HepG2 (cell line): ENCODE measurements at regions not wholly inside any gene's neighbourhood (a gene's known extent, or its start where the extent isn't known, plus 50 kb on each side); places are given as distances from the start of the nearest gene placed in this dataset.

ENCODE experiments used
- ATAC-seq: fragments of 200-7000 bp; cut with Tn5 transposase; 3 replicates; pipeline ENCODE4 v1.9.1; 2020; ENCODE audit warnings: mild to moderate bottlenecking, moderate library complexity
- BruUV-seq: library from RNA; stranded (reverse); fragments of 400-500 nt; replicated peaks from 2 replicates; lab custom pipeline; 2021; lab: Mats Ljungman, UMichigan
- CTCF ChIA-PET: fragments of 300-600 bp; formaldehyde crosslinking; extraction: SDS; loops from one replicate; lab custom pipeline; 2021; ENCODE audit warnings: low total read pairs, inconsistent platforms, low intra/inter-chr PET ratio; lab: Yijun Ruan, JAX
- POLR2A ChIA-PET: fragments of 350-600 bp; sonication (Branson Sonifier 250); formaldehyde crosslinking; loops from one replicate; lab custom pipeline; 2020; ENCODE audit warnings: antibody characterized with exemption, inconsistent platforms; lab: Yijun Ruan, JAX
- DNase-seq: peaks from one replicate; pipeline ENCODE4 v3.0.0-alpha.2; 2015; ENCODE audit warnings: low spot score
- FAIRE-seq: peaks from 3 replicates; lab custom pipeline; 2011; peaks lifted over from hg19 to GRCh38; lab: Jason Lieb, UNC
- H2AFZ ChIP-seq: one replicate; pipeline ENCODE4 v1.6.1; 2011; ENCODE audit warnings: low read length, inconsistent platforms
- H3K27ac ChIP-seq: fragments of 300-600 bp; 3 replicates; pipeline ENCODE4 v1.8.0; 2011; ENCODE audit warnings: mixed run types, mild to moderate bottlenecking, mixed read lengths, low read length, inconsistent platforms; ENCODE audit not compliant: insufficient read depth; ENCODE audit errors: extremely low read length
- H3K27me3 ChIP-seq, 2 experiments: fragments of 200-600 bp in 1 of 2; 2 replicates in 1 of 2; 3 replicates in 1 of 2; pipeline versions ENCODE4 v1.6.0 to v1.8.0; 2011; ENCODE audit warnings: low read length in 2 of 2, mild to moderate bottlenecking in 2 of 2, moderate library complexity in 2 of 2, inconsistent platforms in 1 of 2; ENCODE audit not compliant: insufficient read depth in 2 of 2, control insufficient read depth in 1 of 2
- H3K36me3 ChIP-seq, 2 experiments: fragments of 200-600 bp in 1 of 2; replicated peaks in 1 of 2; 2 replicates in 1 of 2; 3 replicates in 1 of 2; pipeline versions ENCODE4 v1.5.1 to v1.8.0; 2011; ENCODE audit warnings: low read length in 2 of 2, inconsistent platforms in 1 of 2; ENCODE audit not compliant: insufficient read depth in 2 of 2, control insufficient read depth in 1 of 2
- H3K4me1 ChIP-seq: 2 replicates; pipeline ENCODE4 v1.5.1; 2012; ENCODE audit warnings: low read length, inconsistent platforms; ENCODE audit not compliant: insufficient read depth
- H3K4me2 ChIP-seq: 2 replicates; pipeline ENCODE4 v1.6.0; 2011; ENCODE audit warnings: low read depth, low read length, inconsistent platforms
- H3K4me3 ChIP-seq, 3 experiments: fragments of 200-600 bp in 1 of 3; sonication (generic), shearing (Covaris generic) in 1 of 3; replicated peaks in 1 of 3; 2 replicates each; pipeline ENCODE4 v1.5.1; 2011 to 2016; ENCODE audit warnings: low read length in 3 of 3, inconsistent platforms in 2 of 3, low read depth in 2 of 3, mild to moderate bottlenecking in 2 of 3, control low read depth in 1 of 3, mixed read lengths in 1 of 3; ENCODE audit not compliant: insufficient read depth in 1 of 3
- H3K79me2 ChIP-seq: one replicate; pipeline ENCODE4 v1.6.1; 2011; ENCODE audit warnings: low read length, inconsistent platforms; ENCODE audit not compliant: insufficient read depth
- H3K9ac ChIP-seq: 2 replicates; pipeline ENCODE4 v1.6.0; 2011; ENCODE audit warnings: mild to moderate bottlenecking, low read depth, low read length, inconsistent platforms; ENCODE audit not compliant: insufficient read depth
- H3K9me3 ChIP-seq: 2 replicates; pipeline ENCODE4 v1.5.1; 2012; ENCODE audit warnings: mild to moderate bottlenecking, low read length
- H4K20me1 ChIP-seq: 2 replicates; pipeline ENCODE4 v1.6.0; 2011; ENCODE audit warnings: inconsistent platforms, mild to moderate bottlenecking, low read length, moderate library complexity; ENCODE audit not compliant: insufficient read depth
- EEA1 ChIP-seq: sonication (generic); formaldehyde crosslinking; IDR thresholded peaks from 2 replicates; pipeline ENCODE4 v1.5.1; 2020; ENCODE audit warnings: mild to moderate bottlenecking, missing genetic modification reagents, borderline replicate concordance
- GZF1 ChIP-seq: sonication (generic); formaldehyde crosslinking; IDR thresholded peaks from 2 replicates; pipeline ENCODE4 v1.5.1; 2020; ENCODE audit warnings: mild to moderate bottlenecking, missing genetic modification reagents
- HOXA3 ChIP-seq: sonication (generic); formaldehyde crosslinking; IDR thresholded peaks from 2 replicates; pipeline ENCODE4 v1.5.0; 2020; ENCODE audit warnings: missing genetic modification reagents
- KDM3A ChIP-seq: IDR thresholded peaks from 2 replicates; pipeline ENCODE4 v1.6.1; 2018; ENCODE audit warnings: low read depth, missing compliant biosample characterization
- KLF15 ChIP-seq: sonication (generic); formaldehyde crosslinking; IDR thresholded peaks from 2 replicates; pipeline ENCODE4 v1.8.1; 2023; ENCODE audit warnings: borderline replicate concordance, mild to moderate bottlenecking, inconsistent platforms, missing genetic modification reagents, mixed read lengths
- NR3C1 ChIP-seq: sonication (generic); formaldehyde crosslinking; IDR thresholded peaks from 2 replicates; pipeline ENCODE4 v1.4.0; 2020; ENCODE audit warnings: missing genetic modification reagents
- SRSF4 ChIP-seq: fragments of 200-400 bp; formaldehyde crosslinking; IDR thresholded peaks from one replicate; pipeline ENCODE4 v1.6.1; 2018; ENCODE audit warnings: mild to moderate bottlenecking, low read depth, low read length, moderate library complexity; ENCODE audit not compliant: poor library complexity, severe bottlenecking
- ZBTB21 ChIP-seq: sonication (generic); formaldehyde crosslinking; IDR thresholded peaks from 2 replicates; pipeline ENCODE4 v1.4.0; 2020; ENCODE audit warnings: missing genetic modification reagents
- ZNF101 ChIP-seq: sonication (generic); formaldehyde crosslinking; IDR thresholded peaks from 2 replicates; pipeline ENCODE4 v1.4.0; 2020; ENCODE audit warnings: mild to moderate bottlenecking, low read depth, missing genetic modification reagents, borderline replicate concordance
- ZNF136 ChIP-seq: sonication (generic); formaldehyde crosslinking; IDR thresholded peaks from 2 replicates; pipeline ENCODE4 v1.8.1; 2022; ENCODE audit warnings: low read depth, mild to moderate bottlenecking, moderate library complexity, missing genetic modification reagents
- ZNF235 ChIP-seq: sonication (generic); formaldehyde crosslinking; IDR thresholded peaks from 2 replicates; pipeline ENCODE4 v1.8.1; 2023; ENCODE audit warnings: mild to moderate bottlenecking, missing genetic modification reagents, borderline replicate concordance
- ZNF331 ChIP-seq: sonication (generic); formaldehyde crosslinking; IDR thresholded peaks from 2 replicates; pipeline ENCODE4 v1.4.0; 2020; ENCODE audit warnings: missing genetic modification reagents
- ZNF460 ChIP-seq: sonication (generic); formaldehyde crosslinking; IDR thresholded peaks from 2 replicates; pipeline ENCODE4 v1.5.1; 2020; ENCODE audit warnings: missing genetic modification reagents, mild to moderate bottlenecking, borderline replicate concordance
- ZNF589 ChIP-seq: sonication (generic); formaldehyde crosslinking; conservative IDR thresholded peaks from 2 replicates; pipeline ENCODE4 v1.8.0; 2022; ENCODE audit warnings: mild to moderate bottlenecking, moderate library complexity, missing genetic modification reagents
- ZNF780A ChIP-seq: sonication (generic); formaldehyde crosslinking; IDR thresholded peaks from 2 replicates; pipeline ENCODE4 v1.8.0; 2022; ENCODE audit warnings: mild to moderate bottlenecking, missing genetic modification reagents, moderate library complexity
- WGBS: methylation state at CpG from one replicate; pipeline ENCODE4 v1.1.6; 2017; ENCODE audit warnings: low lambda C conversion rate; 5-methylcytosine and 5-hydroxymethylcytosine counted together
- in situ Hi-C: cut with HindIII; loops from 2 replicates; pipeline ENCODE4 v1.10.0; 2017; ENCODE audit warnings: low pct_unique_long_range_greater_than_20kb; ENCODE audit not compliant: extremely low pct_ligation_motif_present
- intact Hi-C: fragments of 100-400 bp; cut with micrococcal nuclease; formaldehyde crosslinking; loops from one replicate; pipeline ENCODE4 v1.10.0; 2022; ENCODE audit not compliant: unreplicated experiment
- TF ChIP-seq, protein P1 (sequence below): sonication (generic); formaldehyde crosslinking; IDR thresholded peaks from 2 replicates; pipeline ENCODE4 v1.5.1; 2020; ENCODE audit warnings: mild to moderate bottlenecking, missing genetic modification reagents, borderline replicate concordance
- TF ChIP-seq, protein P2 (sequence below): sonication (generic); formaldehyde crosslinking; conservative IDR thresholded peaks from 2 replicates; pipeline ENCODE4 v1.8.0; 2022; ENCODE audit warnings: missing genetic modification reagents
- TF ChIP-seq, protein P3 (sequence below): fragments of 450-650 bp; IDR thresholded peaks from 2 replicates; pipeline ENCODE4 v1.6.1; 2017

DNA sequence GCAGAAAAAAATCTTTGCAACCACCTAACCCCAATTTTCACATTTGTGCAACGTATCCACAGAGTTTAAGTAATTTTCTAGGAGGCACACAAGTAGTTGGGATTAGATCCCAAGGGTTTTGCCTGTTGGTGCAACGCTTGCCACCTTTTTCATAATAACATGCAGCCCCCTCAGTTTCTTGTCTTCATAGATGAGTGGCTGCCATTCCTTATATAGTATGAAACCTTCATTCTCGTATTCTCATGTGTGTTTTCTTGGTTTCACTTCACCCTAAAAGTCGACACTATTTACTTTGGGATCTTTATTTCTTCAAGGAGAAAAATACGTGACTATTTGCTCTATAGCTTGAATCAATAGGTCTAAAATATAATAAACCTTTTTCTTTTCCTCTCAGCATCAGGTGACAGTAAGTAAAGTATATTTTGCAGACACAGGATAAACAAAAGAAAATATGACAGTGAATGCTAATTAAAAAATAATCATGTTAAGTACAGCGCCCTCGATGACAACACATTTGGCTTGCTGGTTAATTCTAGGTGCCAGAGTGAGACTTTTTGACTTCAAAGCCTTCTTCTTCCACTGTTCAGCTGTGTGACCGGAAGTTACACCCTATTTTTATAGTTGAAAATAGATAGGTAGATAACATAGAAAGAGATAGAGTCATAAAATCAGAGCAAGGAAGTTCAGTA is 342.8 kb upstream of the CCNG1 start:
- H3K27me3 ChIP-seq = no peaks in the 10 kb centered on the region
- no TSS peak for BruUV-seq
- no peaks in the 10 kb centered on the region for H3K79me2 ChIP-seq
- intact Hi-C loops = no loop called here
- 2% methylated on average over 8 of the region's 8 CpGs for WGBS
- H3K9ac ChIP-seq = no peak overlapping the region
- no peak overlapping the region for H3K27ac ChIP-seq
- H3K4me3 ChIP-seq = no peak overlapping the region
- no peaks in the 10 kb centered on the region for H4K20me1 ChIP-seq
- DNase-seq (no peak), ATAC-seq (no peak), FAIRE-seq (no peak)
- H3K4me2 ChIP-seq = no peak overlapping the region
- no peak for TF ChIP-seq ZBTB21 (CRISPR knock-in tag)
- TF ChIP-seq GZF1 (CRISPR knock-in tag) = no peak
- TF ChIP-seq ZNF460 (CRISPR knock-in tag) = no peak
- no peak for TF ChIP-seq ZNF235 (CRISPR knock-in tag)
- TF ChIP-seq ZNF780A = no peak
- TF ChIP-seq HOXA3 = no peak
- no peak for TF ChIP-seq KLF15 (CRISPR knock-in tag)
- no peak for TF ChIP-seq KDM3A (CRISPR knock-in tag)
- TF ChIP-seq ZNF331 (CRISPR knock-in tag) = no peak
- TF ChIP-seq EEA1 (CRISPR knock-in tag) = no peak
- TF ChIP-seq ZNF589 (CRISPR knock-in tag) = no peak
- no peak for TF ChIP-seq NR3C1 (CRISPR knock-in tag)
- no peak for TF ChIP-seq ZNF136 (CRISPR knock-in tag)
- no peak for TF ChIP-seq ZNF101 (CRISPR knock-in tag)
- TF ChIP-seq, protein P1, sequence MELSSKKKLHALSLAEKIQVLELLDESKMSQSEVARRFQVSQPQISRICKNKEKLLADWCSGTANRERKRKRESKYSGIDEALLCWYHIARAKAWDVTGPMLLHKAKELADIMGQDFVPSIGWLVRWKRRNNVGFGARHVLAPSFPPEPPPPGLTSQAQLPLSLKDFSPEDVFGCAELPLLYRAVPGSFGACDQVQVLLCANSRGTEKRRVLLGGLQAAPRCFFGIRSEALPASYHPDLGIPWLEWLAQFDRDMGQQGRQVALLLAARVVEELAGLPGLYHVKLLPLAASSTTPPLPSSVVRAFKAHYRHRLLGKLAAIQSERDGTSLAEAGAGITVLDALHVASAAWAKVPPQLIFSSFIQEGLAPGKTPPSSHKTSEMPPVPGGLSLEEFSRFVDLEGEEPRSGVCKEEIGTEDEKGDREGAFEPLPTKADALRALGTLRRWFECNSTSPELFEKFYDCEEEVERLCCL (CRISPR knock-in tag) = no peak
- TF ChIP-seq, protein P2, sequence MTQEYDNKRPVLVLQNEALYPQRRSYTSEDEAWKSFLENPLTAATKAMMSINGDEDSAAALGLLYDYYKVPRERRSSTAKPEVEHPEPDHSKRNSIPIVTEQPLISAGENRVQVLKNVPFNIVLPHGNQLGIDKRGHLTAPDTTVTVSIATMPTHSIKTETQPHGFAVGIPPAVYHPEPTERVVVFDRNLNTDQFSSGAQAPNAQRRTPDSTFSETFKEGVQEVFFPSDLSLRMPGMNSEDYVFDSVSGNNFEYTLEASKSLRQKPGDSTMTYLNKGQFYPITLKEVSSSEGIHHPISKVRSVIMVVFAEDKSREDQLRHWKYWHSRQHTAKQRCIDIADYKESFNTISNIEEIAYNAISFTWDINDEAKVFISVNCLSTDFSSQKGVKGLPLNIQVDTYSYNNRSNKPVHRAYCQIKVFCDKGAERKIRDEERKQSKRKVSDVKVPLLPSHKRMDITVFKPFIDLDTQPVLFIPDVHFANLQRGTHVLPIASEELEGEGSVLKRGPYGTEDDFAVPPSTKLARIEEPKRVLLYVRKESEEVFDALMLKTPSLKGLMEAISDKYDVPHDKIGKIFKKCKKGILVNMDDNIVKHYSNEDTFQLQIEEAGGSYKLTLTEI (CRISPR knock-in tag) = no peak
- no peak for TF ChIP-seq SRSF4
- TF ChIP-seq, protein P3, sequence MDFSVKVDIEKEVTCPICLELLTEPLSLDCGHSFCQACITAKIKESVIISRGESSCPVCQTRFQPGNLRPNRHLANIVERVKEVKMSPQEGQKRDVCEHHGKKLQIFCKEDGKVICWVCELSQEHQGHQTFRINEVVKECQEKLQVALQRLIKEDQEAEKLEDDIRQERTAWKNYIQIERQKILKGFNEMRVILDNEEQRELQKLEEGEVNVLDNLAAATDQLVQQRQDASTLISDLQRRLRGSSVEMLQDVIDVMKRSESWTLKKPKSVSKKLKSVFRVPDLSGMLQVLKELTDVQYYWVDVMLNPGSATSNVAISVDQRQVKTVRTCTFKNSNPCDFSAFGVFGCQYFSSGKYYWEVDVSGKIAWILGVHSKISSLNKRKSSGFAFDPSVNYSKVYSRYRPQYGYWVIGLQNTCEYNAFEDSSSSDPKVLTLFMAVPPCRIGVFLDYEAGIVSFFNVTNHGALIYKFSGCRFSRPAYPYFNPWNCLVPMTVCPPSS = no peak
- H3K36me3 ChIP-seq = no peaks in the 10 kb centered on the region
- in situ Hi-C loops = no loop called here
- ChIA-PET CTCF (no interaction called here), POLR2A (no interaction called here)
- H2AFZ ChIP-seq = no peak overlapping the region
- no peaks in the 10 kb centered on the region for H3K4me1 ChIP-seq
- 0 out of 2 replicates have a peak, but pooled peaks cover 5% of the 10 kb centered on the region for H3K9me3 ChIP-seq
